IMR-90 (cell line): ENCODE measurements at regions not wholly inside any gene's neighbourhood (a gene's known extent, or its start where the extent isn't known, plus 50 kb on each side); places are given as distances from the start of the nearest gene placed in this dataset.
A peak's percentile ranks its signal among the peaks of the same experiment; 100 is the strongest.

Experiments
- ATAC-seq: fragments of 200-7000 bp; cut with Tn5 transposase; 2 replicates; pipeline ENCODE4 v1.9.1; 2020; ENCODE audit warnings: low read depth, mild to moderate bottlenecking, moderate library complexity
- BruUV-seq: library from RNA; stranded (reverse); fragments of 400-500 nt; replicated peaks from 2 replicates; lab custom pipeline; 2021; lab: Mats Ljungman, UMichigan
- CTCF ChIA-PET: fragments of 300-600 bp; formaldehyde crosslinking; extraction: SDS; loops from one replicate; lab custom pipeline; 2021; ENCODE audit warnings: antibody characterized with exemption; lab: Yijun Ruan, JAX
- POLR2A ChIA-PET: fragments of 300-600 bp; sonication (Branson Sonifier 250); formaldehyde crosslinking; loops from one replicate; lab custom pipeline; 2022; ENCODE audit warnings: antibody characterized with exemption; ENCODE audit not compliant: unreplicated experiment; lab: Charles Lee
- DNase-seq: peaks from one replicate; pipeline ENCODE4 v3.0.0; 2013
- H2AFZ ChIP-seq: replicated peaks from 2 replicates; pipeline ENCODE3; 2013; ENCODE audit warnings: low read length, mild to moderate bottlenecking; ENCODE audit not compliant: poor library complexity
- H2AK5ac ChIP-seq: 2 replicates; pipeline ENCODE4 v1.6.1; 2013; ENCODE audit warnings: low read depth, low read length, inconsistent platforms
- H2AK9ac ChIP-seq: replicated peaks from 2 replicates; pipeline ENCODE3; 2013; ENCODE audit warnings: mild to moderate bottlenecking, low read depth, low read length, moderate library complexity; ENCODE audit not compliant: poor library complexity
- H2BK120ac ChIP-seq: 2 replicates; pipeline ENCODE4 v1.6.1; 2013; ENCODE audit warnings: low read depth, low read length, inconsistent platforms
- H2BK15ac ChIP-seq: 3 replicates; pipeline ENCODE4 v1.6.1; 2013; ENCODE audit warnings: low read depth, low read length, inconsistent platforms
- H2BK20ac ChIP-seq: 2 replicates; pipeline ENCODE4 v1.6.1; 2013; ENCODE audit warnings: low read depth, mild to moderate bottlenecking, inconsistent platforms, low read length, moderate library complexity
- H2BK5ac ChIP-seq: 2 replicates; pipeline ENCODE4 v1.6.1; 2013; ENCODE audit warnings: mild to moderate bottlenecking, low read depth, low read length, inconsistent platforms; ENCODE audit not compliant: poor library complexity, severe bottlenecking
- H3K14ac ChIP-seq: replicated peaks from 2 replicates; pipeline ENCODE4 v1.6.1; 2013; ENCODE audit warnings: low read depth, low read length, inconsistent platforms
- H3K18ac ChIP-seq: 2 replicates; pipeline ENCODE4 v1.6.1; 2013; ENCODE audit warnings: low read depth, low read length, control low read depth
- H3K23ac ChIP-seq: 2 replicates; pipeline ENCODE4 v1.6.1; 2013; ENCODE audit warnings: low read depth, low read length, inconsistent platforms
- H3K27ac ChIP-seq: 2 replicates; pipeline ENCODE4 v1.5.1; 2013; ENCODE audit warnings: mild to moderate bottlenecking, control low read depth, low read length; ENCODE audit not compliant: insufficient read depth
- H3K27me3 ChIP-seq: 2 replicates; pipeline ENCODE4 v1.6.1; 2013; ENCODE audit warnings: low read length; ENCODE audit not compliant: control insufficient read depth, insufficient read depth
- H3K36me3 ChIP-seq: 2 replicates; pipeline ENCODE4 v1.6.1; 2013; ENCODE audit warnings: low read length, mixed read lengths; ENCODE audit not compliant: control insufficient read depth, insufficient read depth
- H3K4ac ChIP-seq: 2 replicates; pipeline ENCODE4 v1.6.1; 2013; ENCODE audit warnings: low read depth, low read length, inconsistent platforms
- H3K4me1 ChIP-seq: 2 replicates; pipeline ENCODE4 v1.6.1; 2013; ENCODE audit warnings: low read length, mixed read lengths; ENCODE audit not compliant: control insufficient read depth, insufficient read depth
- H3K4me2 ChIP-seq: 2 replicates; pipeline ENCODE4 v1.6.1; 2013; ENCODE audit warnings: low read depth, mild to moderate bottlenecking, control low read depth, low read length, moderate library complexity
- H3K4me3 ChIP-seq: 2 replicates; pipeline ENCODE4 v1.5.1; 2013; ENCODE audit warnings: low read depth, mild to moderate bottlenecking, control low read depth, low read length, moderate library complexity; ENCODE audit not compliant: insufficient read depth
- H3K56ac ChIP-seq: 2 replicates; pipeline ENCODE4 v1.6.1; 2013; ENCODE audit warnings: low read length, inconsistent platforms; ENCODE audit not compliant: insufficient read depth; ENCODE audit errors: extremely low read depth
- H3K79me1 ChIP-seq, 2 experiments: 2 replicates each; pipeline ENCODE4 v1.6.1; 2013; ENCODE audit warnings: low read length in 2 of 2, inconsistent platforms in 1 of 2, low read depth in 1 of 2
- H3K9ac ChIP-seq: 2 replicates; pipeline ENCODE4 v1.6.1; 2013; ENCODE audit warnings: low read depth, low read length, control low read depth
- H3K9me1 ChIP-seq: 2 replicates; pipeline ENCODE4 v1.6.1; 2013; ENCODE audit warnings: low read length, inconsistent platforms; ENCODE audit not compliant: insufficient read depth
- H3K9me3 ChIP-seq: 2 replicates; pipeline ENCODE4 v1.6.1; 2013; ENCODE audit warnings: low read length; ENCODE audit not compliant: control insufficient read depth, insufficient read depth
- H4K20me1 ChIP-seq: 2 replicates; pipeline ENCODE4 v1.6.1; 2013; ENCODE audit warnings: low read length, inconsistent platforms; ENCODE audit not compliant: insufficient read depth
- H4K5ac ChIP-seq: 2 replicates; pipeline ENCODE4 v1.6.1; 2013; ENCODE audit warnings: mild to moderate bottlenecking, low read depth, low read length, control low read depth
- H4K8ac ChIP-seq, 2 experiments: 2 replicates each; pipeline ENCODE4 v1.6.1; 2013; ENCODE audit warnings: low read depth in 2 of 2, low read length in 2 of 2, control low read depth in 1 of 2, inconsistent platforms in 1 of 2
- H4K91ac ChIP-seq: 2 replicates; pipeline ENCODE4 v1.6.1; 2013; ENCODE audit warnings: low read depth, low read length, inconsistent platforms; ENCODE audit not compliant: insufficient read depth
- CEBPB ChIP-seq: IDR thresholded peaks from 2 replicates; pipeline ENCODE4 v1.6.1; 2012; ENCODE audit warnings: low read depth, low read length, improper control_type of control experiment
- CHD1 ChIP-seq: IDR thresholded peaks from 2 replicates; pipeline ENCODE4 v1.6.1; 2012; ENCODE audit warnings: low read depth, low read length, improper control_type of control experiment
- FOS ChIP-seq: fragments of 150-350 bp; IDR thresholded peaks from 2 replicates; pipeline ENCODE4 v1.6.1; 2016; ENCODE audit warnings: low read depth, low read length
- MXI1 ChIP-seq: IDR thresholded peaks from 2 replicates; pipeline ENCODE4 v1.6.1; 2012; ENCODE audit warnings: low read depth, mild to moderate bottlenecking, low read length, moderate library complexity, borderline replicate concordance
- NFE2L2 ChIP-seq: fragments of 150-350 bp; IDR thresholded peaks from 2 replicates; pipeline ENCODE4 v1.6.1; 2016; ENCODE audit warnings: low read depth, mild to moderate bottlenecking, low read length
- RCOR1 ChIP-seq: IDR thresholded peaks from 2 replicates; pipeline ENCODE4 v1.6.1; 2012; ENCODE audit warnings: mild to moderate bottlenecking, low read length, improper control_type of control experiment; ENCODE audit not compliant: insufficient replicate concordance
- RFX5 ChIP-seq: IDR thresholded peaks from 2 replicates; pipeline ENCODE4 v1.8.0; 2012; ENCODE audit warnings: low read depth, mild to moderate bottlenecking, low read length, moderate library complexity
- SMC3 ChIP-seq: fragments of 150-350 bp; IDR thresholded peaks from 2 replicates; pipeline ENCODE4 v1.6.1; 2016; ENCODE audit warnings: low read depth, mild to moderate bottlenecking, antibody characterized with exemption, low read length, moderate library complexity
- WGBS, 2 experiments: methylation state at CpG; one replicate each; pipeline versions ENCODE4 v1.1.5 to v1.1.7; 2013; ENCODE audit warnings: missing lambda C conversion rate in 2 of 2; ENCODE audit not compliant: insufficient read length in 1 of 2; ENCODE audit errors: extremely low coverage in 2 of 2; 5-methylcytosine and 5-hydroxymethylcytosine counted together
- dilution Hi-C: fragments of 300-500 bp; cut with HindIII; formaldehyde crosslinking; loops from one replicate; pipeline ENCODE4 v1.14.3; 2018; ENCODE audit warnings: low sequenced_read_pairs; ENCODE audit not compliant: unreplicated experiment
- in situ Hi-C: fragments of 300-500 bp; cut with MboI; formaldehyde crosslinking; loops from 3 replicates; pipeline ENCODE4 v1.14.3; 2019; ENCODE audit warnings: low sequenced_read_pairs, inconsistent platforms, mixed read lengths
- intact Hi-C: fragments of 100-400 bp; cut with micrococcal nuclease; formaldehyde crosslinking; loops from 2 replicates; pipeline ENCODE4 v1.10.0; 2022
- TF ChIP-seq, protein P1 (sequence below): fragments of 150-350 bp; IDR thresholded peaks from 2 replicates; pipeline ENCODE4 v1.6.1; 2017; ENCODE audit warnings: mild to moderate bottlenecking, antibody characterized with exemption, low read length, low read depth
- TF ChIP-seq, protein P2 (sequence below): conservative IDR thresholded peaks from 2 replicates; pipeline ENCODE4 v1.5.1; 2012; ENCODE audit warnings: mild to moderate bottlenecking, low read depth, low read length, improper control_type of control experiment

DNA sequence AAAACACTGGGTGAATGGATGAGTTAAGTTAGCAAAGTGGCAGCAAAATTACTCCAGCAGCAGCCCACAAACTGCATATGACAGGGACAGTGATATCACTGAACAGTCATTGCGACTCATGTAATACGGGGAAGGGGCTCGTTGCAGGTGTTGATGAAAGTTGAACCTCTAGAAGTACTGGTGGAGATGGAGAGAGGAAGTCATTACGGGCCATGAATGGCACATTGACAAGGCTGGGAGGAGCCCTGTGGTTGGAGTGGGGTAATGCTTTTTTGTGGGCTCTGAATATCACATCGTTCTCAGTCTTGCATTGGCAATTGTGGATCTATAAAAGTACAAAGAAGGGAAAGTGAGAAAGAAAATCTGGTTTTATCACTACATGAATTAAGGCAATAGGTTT, 278.1 kb downstream of the ZPLD1 start:
- Histone ChIP-seq H2AK5ac (no peak overlapping the region), H3K27ac (no peak overlapping the region), H4K8ac (no peak overlapping the region), H2BK20ac (no peak overlapping the region), H3K4me1 (no peaks in the 10 kb centered on the region), H2BK15ac (no peak overlapping the region), H3K9me3 (no peaks in the 10 kb centered on the region), H2AFZ (peak overlapping the region; percentile 43), H3K4ac (no peak overlapping the region), H2BK5ac (no peak overlapping the region), H4K91ac (no peak overlapping the region), H3K27me3 (no peaks in the 10 kb centered on the region), H2AK9ac (no peak overlapping the region), H3K9me1 (no peaks in the 10 kb centered on the region), H3K36me3 (no peaks in the 10 kb centered on the region), H3K23ac (no peak overlapping the region), H3K18ac (no peak overlapping the region), H3K14ac (no peak overlapping the region), H3K9ac (no peak overlapping the region), H3K79me1 (no peaks in the 10 kb centered on the region), H3K4me3 (no peak overlapping the region), H3K4me2 (no peak overlapping the region), H4K20me1 (no peaks in the 10 kb centered on the region), H4K5ac (no peak overlapping the region), H2BK120ac (no peak overlapping the region), H3K56ac (no peak overlapping the region)
- CTCF ChIA-PET, result no interaction called here
- no peak for TF ChIP-seq RFX5
- no peak for TF ChIP-seq NFE2L2
- TF ChIP-seq CEBPB, result no peak
- TF ChIP-seq SMC3, result no peak
- TF ChIP-seq, protein P1, sequence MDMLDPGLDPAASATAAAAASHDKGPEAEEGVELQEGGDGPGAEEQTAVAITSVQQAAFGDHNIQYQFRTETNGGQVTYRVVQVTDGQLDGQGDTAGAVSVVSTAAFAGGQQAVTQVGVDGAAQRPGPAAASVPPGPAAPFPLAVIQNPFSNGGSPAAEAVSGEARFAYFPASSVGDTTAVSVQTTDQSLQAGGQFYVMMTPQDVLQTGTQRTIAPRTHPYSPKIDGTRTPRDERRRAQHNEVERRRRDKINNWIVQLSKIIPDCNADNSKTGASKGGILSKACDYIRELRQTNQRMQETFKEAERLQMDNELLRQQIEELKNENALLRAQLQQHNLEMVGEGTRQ, result no peak
- no peak for TF ChIP-seq FOS
- no peak for TF ChIP-seq RCOR1
- TF ChIP-seq MXI1, result no peak
- TF ChIP-seq CHD1, result no peak
- TF ChIP-seq, protein P2, sequence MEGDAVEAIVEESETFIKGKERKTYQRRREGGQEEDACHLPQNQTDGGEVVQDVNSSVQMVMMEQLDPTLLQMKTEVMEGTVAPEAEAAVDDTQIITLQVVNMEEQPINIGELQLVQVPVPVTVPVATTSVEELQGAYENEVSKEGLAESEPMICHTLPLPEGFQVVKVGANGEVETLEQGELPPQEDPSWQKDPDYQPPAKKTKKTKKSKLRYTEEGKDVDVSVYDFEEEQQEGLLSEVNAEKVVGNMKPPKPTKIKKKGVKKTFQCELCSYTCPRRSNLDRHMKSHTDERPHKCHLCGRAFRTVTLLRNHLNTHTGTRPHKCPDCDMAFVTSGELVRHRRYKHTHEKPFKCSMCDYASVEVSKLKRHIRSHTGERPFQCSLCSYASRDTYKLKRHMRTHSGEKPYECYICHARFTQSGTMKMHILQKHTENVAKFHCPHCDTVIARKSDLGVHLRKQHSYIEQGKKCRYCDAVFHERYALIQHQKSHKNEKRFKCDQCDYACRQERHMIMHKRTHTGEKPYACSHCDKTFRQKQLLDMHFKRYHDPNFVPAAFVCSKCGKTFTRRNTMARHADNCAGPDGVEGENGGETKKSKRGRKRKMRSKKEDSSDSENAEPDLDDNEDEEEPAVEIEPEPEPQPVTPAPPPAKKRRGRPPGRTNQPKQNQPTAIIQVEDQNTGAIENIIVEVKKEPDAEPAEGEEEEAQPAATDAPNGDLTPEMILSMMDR, result no peak
- dilution Hi-C loops (no loop called here), intact Hi-C loops (no loop called here), in situ Hi-C loops (no loop called here)
- DNase-seq, result no peak
- 83% methylated on average over 1 of the region's 5 CpGs; no CpG with 5 or more reads in 1 of the 2 experiments for WGBS, 2 experiments
- no TSS peak for BruUV-seq
- POLR2A ChIA-PET, result no interaction called here
- no peak for ATAC-seq
